22Rv1 (cell line): ENCODE measurements at regions not wholly inside any gene's neighbourhood (a gene's known extent, or its start where the extent isn't known, plus 50 kb on each side); places are given as distances from the start of the nearest gene placed in this dataset.

Experiments used
- ZFX ChIP-seq: fragments of 450-650 bp; IDR thresholded peaks from 2 replicates; pipeline ENCODE4 v1.6.1; 2017; ENCODE audit warnings: antibody characterized with exemption, borderline replicate concordance
- TF ChIP-seq, protein P1 (sequence below): fragments of 450-650 bp; IDR thresholded peaks from 2 replicates; pipeline ENCODE4 v1.5.1; 2017; ENCODE audit warnings: mild to moderate bottlenecking

DNA sequence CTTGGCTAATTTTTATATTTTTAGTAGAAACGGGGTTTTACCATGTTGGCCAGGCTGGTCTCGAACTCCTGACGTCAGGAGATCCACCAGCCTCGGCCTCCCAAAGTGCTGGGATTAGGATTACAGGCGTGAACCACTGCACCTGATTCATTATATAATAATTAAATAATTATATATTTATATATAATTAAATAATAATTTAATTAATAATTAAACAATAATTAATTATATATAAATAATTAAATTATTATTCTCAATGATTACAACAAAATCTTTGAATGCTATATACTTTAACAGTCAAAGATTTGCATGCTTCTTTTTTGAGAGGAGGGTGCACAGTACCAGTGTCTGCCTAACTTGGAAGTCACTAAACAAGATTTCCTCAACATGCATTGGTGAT lies 872.3 kb downstream of the EFNB2 start:
- TF ChIP-seq, protein P1, sequence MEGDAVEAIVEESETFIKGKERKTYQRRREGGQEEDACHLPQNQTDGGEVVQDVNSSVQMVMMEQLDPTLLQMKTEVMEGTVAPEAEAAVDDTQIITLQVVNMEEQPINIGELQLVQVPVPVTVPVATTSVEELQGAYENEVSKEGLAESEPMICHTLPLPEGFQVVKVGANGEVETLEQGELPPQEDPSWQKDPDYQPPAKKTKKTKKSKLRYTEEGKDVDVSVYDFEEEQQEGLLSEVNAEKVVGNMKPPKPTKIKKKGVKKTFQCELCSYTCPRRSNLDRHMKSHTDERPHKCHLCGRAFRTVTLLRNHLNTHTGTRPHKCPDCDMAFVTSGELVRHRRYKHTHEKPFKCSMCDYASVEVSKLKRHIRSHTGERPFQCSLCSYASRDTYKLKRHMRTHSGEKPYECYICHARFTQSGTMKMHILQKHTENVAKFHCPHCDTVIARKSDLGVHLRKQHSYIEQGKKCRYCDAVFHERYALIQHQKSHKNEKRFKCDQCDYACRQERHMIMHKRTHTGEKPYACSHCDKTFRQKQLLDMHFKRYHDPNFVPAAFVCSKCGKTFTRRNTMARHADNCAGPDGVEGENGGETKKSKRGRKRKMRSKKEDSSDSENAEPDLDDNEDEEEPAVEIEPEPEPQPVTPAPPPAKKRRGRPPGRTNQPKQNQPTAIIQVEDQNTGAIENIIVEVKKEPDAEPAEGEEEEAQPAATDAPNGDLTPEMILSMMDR: no peak
- no peak for TF ChIP-seq ZFX
